IPS-20b (cell line): ENCODE measurements at regions not wholly inside any gene's neighbourhood (a gene's known extent, or its start where the extent isn't known, plus 50 kb on each side); places are given as distances from the start of the nearest gene placed in this dataset.
"Not testable (repeated sequence)": the region's sequence is repeated elsewhere in the genome, so short reads cannot be mapped to it uniquely, and the experiment has no call there.

Experiments used
- H3K27ac ChIP-seq: one replicate; pipeline ENCODE4 v1.5.1; 2013; ENCODE audit warnings: low read length
- H3K27me3 ChIP-seq: 2 replicates; pipeline ENCODE4 v1.6.1; 2013; ENCODE audit warnings: mild to moderate bottlenecking, low read length, inconsistent platforms; ENCODE audit not compliant: insufficient read depth
- H3K36me3 ChIP-seq: 2 replicates; pipeline ENCODE4 v1.6.1; 2013; ENCODE audit warnings: low read depth, mild to moderate bottlenecking, inconsistent platforms, low read length, moderate library complexity; ENCODE audit not compliant: insufficient read depth
- H3K4me1 ChIP-seq: 2 replicates; pipeline ENCODE4 v1.6.1; 2013; ENCODE audit warnings: mild to moderate bottlenecking, control low read depth, inconsistent platforms, low read length, moderate library complexity; ENCODE audit not compliant: insufficient read depth
- H3K4me3 ChIP-seq: 2 replicates; pipeline ENCODE4 v1.5.1; 2013; ENCODE audit warnings: mild to moderate bottlenecking, low read length, inconsistent platforms
- H3K9ac ChIP-seq: 2 replicates; pipeline ENCODE4 v1.6.1; 2013; ENCODE audit warnings: low read depth, mild to moderate bottlenecking, inconsistent platforms, low read length, moderate library complexity
- H3K9me3 ChIP-seq: 2 replicates; pipeline ENCODE4 v1.6.1; 2013; ENCODE audit warnings: mild to moderate bottlenecking, low read depth, low read length, inconsistent platforms; ENCODE audit not compliant: insufficient read depth

DNA sequence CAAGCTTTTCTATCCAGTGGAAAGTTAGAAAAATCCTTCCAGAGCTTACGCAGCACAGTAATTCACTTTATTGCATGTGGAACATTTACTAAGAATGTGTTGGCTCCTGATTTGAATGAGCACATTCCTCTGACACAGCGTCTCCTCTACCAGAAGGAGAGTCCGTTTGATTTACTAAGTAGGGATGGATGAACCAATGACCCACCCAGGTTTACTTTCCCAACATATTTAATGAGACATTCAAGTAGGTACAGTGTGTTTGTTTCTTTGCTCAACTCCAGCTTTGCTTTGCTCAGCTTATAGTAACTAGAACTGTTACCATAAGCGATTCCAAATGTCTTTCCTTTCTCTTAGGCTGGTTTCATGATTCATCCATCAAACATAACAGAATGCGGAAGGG, 161.7 kb downstream of the SMARCA1 start:
- Histone ChIP-seq H3K9me3 (0 out of 2 replicates have a peak, but pooled peaks cover 3% of the 10 kb centered on the region), H3K4me3 (no peak overlapping the region), H3K9ac (no peak overlapping the region), H3K4me1 (no peaks in the 10 kb centered on the region), H3K27me3 (no peaks in the 10 kb centered on the region), H3K36me3 (no peaks in the 10 kb centered on the region), H3K27ac (no peak overlapping the region)

DNA sequence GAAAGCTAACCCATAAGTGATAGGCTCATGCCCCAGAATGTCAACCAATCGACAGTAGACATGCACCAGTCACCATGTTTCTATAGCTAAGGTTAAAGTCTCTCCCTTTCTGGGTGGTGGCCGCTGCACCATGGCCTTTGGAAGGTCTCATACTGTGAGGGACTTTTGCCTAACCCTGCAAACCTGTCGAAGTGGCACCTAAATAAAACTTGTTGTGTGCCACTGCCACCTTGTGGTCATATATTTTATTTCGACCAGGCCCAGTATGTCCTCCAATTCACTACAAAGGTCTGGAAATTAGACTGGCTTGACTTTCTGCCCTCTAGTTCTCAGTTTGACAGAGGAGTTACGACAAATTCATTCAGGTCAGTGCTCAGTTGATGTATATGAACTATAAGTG, 163.1 kb downstream of the SMARCA1 start:
- H3K4me3 ChIP-seq: no peak overlapping the region
- 0 out of 2 replicates have a peak, but pooled peaks cover 3% of the 10 kb centered on the region for H3K9me3 ChIP-seq
- H3K27me3 ChIP-seq: no peaks in the 10 kb centered on the region
- no peaks in the 10 kb centered on the region for H3K36me3 ChIP-seq
- no peak overlapping the region for H3K9ac ChIP-seq
- no peaks in the 10 kb centered on the region for H3K4me1 ChIP-seq
- no peak overlapping the region for H3K27ac ChIP-seq

DNA sequence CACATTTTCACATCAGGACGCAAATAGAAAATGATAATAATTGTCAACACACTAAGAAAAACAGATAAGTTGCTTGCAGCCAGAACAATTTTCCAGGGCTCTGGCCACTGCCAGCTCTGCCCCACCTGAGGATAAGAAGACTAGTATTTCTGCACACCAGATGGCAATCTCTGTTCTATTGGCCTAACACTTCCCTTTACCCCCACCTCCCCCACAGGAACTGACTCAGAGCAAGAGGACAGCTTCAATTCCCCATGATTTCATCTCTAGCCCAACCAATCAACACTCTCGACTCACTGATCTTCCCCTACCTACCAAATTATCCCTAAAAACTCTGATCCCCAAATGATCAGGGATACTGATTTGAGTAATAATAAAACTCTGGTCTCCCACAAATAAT, 164.0 kb downstream of the SMARCA1 start:
- Histone ChIP-seq H3K9me3 (0 out of 2 replicates have a peak, but pooled peaks cover 3% of the 10 kb centered on the region), H3K27ac (no peak overlapping the region), H3K4me3 (no peak overlapping the region), H3K27me3 (no peaks in the 10 kb centered on the region), H3K9ac (no peak overlapping the region), H3K36me3 (no peaks in the 10 kb centered on the region), H3K4me1 (no peaks in the 10 kb centered on the region)

DNA sequence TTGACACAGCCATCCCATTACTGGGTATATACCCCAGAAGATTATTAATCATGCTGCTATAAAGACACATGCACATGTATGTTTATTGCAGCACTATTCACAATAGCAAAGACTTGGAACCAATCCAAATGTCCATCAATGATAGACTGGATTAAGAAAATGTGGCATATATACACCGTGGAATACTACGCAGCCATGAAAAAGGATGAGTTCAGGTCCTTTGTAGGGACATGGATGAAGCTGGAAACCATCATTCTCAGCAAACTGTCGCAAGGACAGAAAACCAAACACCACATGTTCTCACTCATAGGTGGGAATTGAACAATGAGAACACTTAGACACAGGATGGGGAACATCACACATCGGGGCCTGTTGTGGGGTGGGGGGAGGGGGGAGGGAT, 165.9 kb downstream of the SMARCA1 start:
- not testable (repeated sequence) for H3K27ac ChIP-seq, H3K9me3 ChIP-seq, H3K4me3 ChIP-seq, H3K36me3 ChIP-seq, H3K27me3 ChIP-seq, H3K9ac ChIP-seq, H3K4me1 ChIP-seq

DNA sequence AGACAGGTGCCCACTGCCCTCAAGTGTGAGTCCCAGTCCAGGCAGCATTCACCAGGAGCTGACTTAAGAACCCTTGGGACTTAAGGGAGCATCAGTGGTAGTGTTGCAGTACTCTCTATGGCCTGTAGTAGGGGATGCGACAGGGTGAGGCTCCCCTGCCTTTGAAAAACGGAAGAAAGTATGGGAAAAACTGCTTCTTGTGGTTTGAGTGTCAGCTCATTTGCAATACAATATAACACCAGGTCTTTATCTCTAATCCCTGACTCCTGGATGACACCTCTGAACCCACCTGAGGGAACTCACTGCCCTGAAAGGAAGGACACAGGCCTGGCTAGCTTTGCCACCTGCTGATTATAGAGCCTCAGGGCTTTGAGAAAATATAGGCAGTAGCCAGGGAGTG, 176.0 kb downstream of the SMARCA1 start:
- H3K9ac ChIP-seq: no peak overlapping the region
- no peaks in the 10 kb centered on the region for H3K4me1 ChIP-seq
- no peaks in the 10 kb centered on the region for H3K36me3 ChIP-seq
- no peak overlapping the region for H3K4me3 ChIP-seq
- no peaks in the 10 kb centered on the region for H3K9me3 ChIP-seq
- no peak overlapping the region for H3K27ac ChIP-seq
- H3K27me3 ChIP-seq: peaks cover 48% of the 10 kb centered on the region

DNA sequence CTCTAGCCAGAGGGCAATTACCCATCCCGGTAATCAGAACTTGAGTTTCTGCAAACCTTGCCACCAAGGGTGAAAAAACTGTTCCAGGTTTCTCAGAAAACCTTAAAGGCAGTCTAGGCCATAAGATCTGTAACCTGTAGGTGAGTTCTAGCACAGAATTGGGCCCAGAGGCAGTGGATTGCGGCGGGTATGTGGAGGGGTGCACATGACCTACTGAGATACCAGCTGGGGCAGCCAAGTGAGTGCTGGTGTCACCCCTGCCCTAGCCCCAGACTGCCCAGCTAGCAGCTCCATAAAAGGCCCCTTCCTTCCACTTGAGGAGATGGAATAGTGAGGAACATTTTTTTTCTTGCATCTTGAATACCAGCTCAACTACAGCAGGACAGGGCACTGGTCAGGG, 176.7 kb downstream of the SMARCA1 start:
- Histone ChIP-seq H3K27ac (no peak overlapping the region), H3K27me3 (peaks cover 48% of the 10 kb centered on the region), H3K4me1 (no peaks in the 10 kb centered on the region), H3K9ac (no peak overlapping the region), H3K4me3 (no peak overlapping the region), H3K9me3 (no peaks in the 10 kb centered on the region), H3K36me3 (no peaks in the 10 kb centered on the region)

DNA sequence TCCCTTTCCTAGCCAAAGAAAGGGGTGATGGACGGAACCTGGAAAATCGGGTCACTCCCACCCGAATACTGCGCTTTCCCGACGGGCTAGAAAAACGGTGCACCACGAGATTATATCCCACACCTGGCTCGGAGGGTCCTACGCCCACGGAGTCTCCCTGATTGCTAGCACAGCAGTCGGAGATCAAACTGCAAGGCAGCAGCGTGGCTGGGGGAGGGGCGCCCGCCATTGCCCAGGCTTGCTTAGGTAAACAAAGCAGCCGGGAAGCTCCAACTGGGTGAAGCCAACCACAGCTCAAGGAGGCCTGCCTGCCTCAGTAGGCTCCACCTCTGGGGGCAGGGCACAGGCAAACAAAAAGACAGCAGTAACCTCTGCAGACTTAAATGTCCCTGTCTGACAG, 186.0 kb downstream of the SMARCA1 start:
- Histone ChIP-seq H3K4me3 (peak overlapping the region; percentile 63), H3K9ac (peak overlapping the region; percentile 69)
- not testable (repeated sequence) for H3K4me1 ChIP-seq, H3K36me3 ChIP-seq, H3K27me3 ChIP-seq, H3K27ac ChIP-seq, H3K9me3 ChIP-seq

DNA sequence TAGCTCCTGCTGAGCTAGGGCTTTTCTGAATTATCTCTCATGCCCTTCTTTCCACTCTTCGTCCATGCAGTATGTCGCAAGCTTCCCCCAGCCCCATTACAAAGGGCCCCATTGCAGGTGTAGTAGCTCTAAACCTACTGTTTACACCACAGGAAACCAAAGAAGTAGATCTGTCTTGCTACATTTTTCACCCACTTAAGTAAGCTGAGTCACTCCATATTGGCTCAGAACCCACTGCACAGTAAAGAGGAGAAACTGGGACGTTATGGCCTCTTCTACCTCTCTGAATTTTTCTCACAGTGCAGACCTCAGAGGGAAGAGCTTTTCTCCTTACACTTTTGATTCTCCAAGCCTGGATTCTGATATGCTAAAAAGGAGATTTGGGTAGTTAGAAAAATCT, 200.2 kb downstream of the SMARCA1 start:
- H3K4me3 ChIP-seq: no peak overlapping the region
- no peaks in the 10 kb centered on the region for H3K27me3 ChIP-seq
- no peak overlapping the region for H3K27ac ChIP-seq
- no peaks in the 10 kb centered on the region for H3K36me3 ChIP-seq
- H3K9me3 ChIP-seq: no peaks in the 10 kb centered on the region
- H3K4me1 ChIP-seq: no peaks in the 10 kb centered on the region
- no peak overlapping the region for H3K9ac ChIP-seq

DNA sequence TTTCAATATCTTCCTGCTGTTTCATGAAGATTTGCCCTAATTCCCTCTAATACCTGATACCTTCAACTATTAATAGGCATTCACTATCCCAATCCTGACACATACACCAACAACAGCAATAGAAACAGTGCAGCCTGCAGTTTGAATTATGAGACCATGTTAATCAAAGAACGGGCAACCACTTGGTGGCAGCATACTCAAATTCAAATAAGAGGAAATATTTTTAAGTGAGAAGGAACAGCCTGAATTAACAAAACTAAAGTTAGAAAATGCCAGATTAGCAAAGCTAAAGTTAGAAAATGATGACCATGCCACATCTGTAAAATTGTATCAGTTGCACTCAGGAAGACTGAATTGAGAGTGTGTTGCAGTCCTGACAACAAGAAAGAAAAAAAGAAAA, 204.9 kb downstream of the SMARCA1 start:
- no peak overlapping the region for H3K4me3 ChIP-seq
- no peaks in the 10 kb centered on the region for H3K27me3 ChIP-seq
- H3K9ac ChIP-seq: no peak overlapping the region
- H3K27ac ChIP-seq: no peak overlapping the region
- H3K4me1 ChIP-seq: no peaks in the 10 kb centered on the region
- no peaks in the 10 kb centered on the region for H3K9me3 ChIP-seq
- no peaks in the 10 kb centered on the region for H3K36me3 ChIP-seq

DNA sequence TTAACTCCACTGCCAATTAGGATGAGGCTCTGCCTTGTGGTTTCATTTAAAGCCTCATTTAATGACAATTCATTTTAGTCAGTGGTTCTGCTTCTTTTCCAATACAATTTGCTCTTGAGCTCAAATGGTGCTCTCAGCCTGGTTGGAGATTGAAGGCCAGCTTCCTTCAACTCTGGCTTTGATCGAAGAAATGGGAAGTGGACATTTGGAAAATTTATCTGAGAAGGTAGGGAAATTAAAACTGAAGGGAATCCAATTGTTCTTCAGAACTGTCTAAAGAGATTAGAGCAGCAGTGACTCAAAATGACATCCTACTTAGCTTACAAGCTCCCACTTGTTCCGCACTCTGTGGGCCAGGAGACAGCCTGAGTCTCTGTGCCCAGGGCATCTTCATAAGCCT, 206.8 kb downstream of the SMARCA1 start:
- no peaks in the 10 kb centered on the region for H3K4me1 ChIP-seq
- H3K36me3 ChIP-seq: no peaks in the 10 kb centered on the region
- no peak overlapping the region for H3K4me3 ChIP-seq
- H3K9me3 ChIP-seq: no peaks in the 10 kb centered on the region
- no peaks in the 10 kb centered on the region; the same call in 1 of the 2 replicates for H3K27me3 ChIP-seq
- H3K27ac ChIP-seq: no peak overlapping the region
- no peak overlapping the region for H3K9ac ChIP-seq

DNA sequence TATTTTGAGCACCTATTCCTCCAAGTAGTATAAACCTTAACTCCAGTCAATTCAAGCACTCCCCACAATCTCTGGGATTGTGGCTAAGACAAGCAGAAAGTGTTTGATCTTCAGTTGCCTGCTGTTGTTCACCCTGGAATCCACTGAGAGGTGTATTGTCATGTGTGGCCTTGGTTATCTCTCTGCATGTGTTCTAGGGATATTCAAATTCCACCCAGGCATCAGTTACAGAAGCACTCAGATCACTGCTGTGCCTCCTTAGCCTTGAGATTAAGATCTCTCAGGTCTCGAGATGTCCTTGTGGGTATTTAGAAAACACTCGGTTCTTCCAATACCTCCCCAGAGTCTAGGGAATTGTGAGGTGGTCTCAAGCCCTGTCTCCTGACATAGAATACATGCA, 213.3 kb downstream of the SMARCA1 start:
- H3K4me1 ChIP-seq: peaks cover 3% of the 10 kb centered on the region; the same call in 1 of the 2 replicates
- H3K9me3 ChIP-seq: no peaks in the 10 kb centered on the region
- no peak overlapping the region for H3K9ac ChIP-seq
- peaks cover 23% of the 10 kb centered on the region for H3K27me3 ChIP-seq
- H3K4me3 ChIP-seq: no peak overlapping the region
- no peak overlapping the region for H3K27ac ChIP-seq
- no peaks in the 10 kb centered on the region for H3K36me3 ChIP-seq

DNA sequence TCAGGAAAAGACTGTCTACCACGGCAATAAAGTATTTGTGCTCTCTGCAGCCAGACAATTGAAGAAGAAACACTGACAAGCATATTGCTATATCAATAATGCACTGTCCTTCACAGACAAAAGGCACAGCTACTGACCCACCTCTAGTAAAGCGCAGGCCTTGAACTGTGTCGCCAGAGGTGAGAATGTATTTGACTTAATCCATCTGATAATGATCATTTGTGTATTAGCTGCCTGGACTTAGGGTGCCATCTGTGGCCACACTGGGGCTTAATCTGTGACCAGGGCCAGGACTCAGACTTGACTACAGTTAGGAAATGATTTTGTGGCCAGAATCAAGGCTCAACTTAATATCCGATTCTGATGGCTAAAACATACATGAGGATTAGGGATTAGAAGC, 260.4 kb downstream of the SMARCA1 start:
- Histone ChIP-seq H3K27ac (no peak overlapping the region), H3K36me3 (no peaks in the 10 kb centered on the region), H3K27me3 (no peaks in the 10 kb centered on the region), H3K4me1 (no peaks in the 10 kb centered on the region), H3K9me3 (no peaks in the 10 kb centered on the region), H3K4me3 (no peak overlapping the region), H3K9ac (no peak overlapping the region)

DNA sequence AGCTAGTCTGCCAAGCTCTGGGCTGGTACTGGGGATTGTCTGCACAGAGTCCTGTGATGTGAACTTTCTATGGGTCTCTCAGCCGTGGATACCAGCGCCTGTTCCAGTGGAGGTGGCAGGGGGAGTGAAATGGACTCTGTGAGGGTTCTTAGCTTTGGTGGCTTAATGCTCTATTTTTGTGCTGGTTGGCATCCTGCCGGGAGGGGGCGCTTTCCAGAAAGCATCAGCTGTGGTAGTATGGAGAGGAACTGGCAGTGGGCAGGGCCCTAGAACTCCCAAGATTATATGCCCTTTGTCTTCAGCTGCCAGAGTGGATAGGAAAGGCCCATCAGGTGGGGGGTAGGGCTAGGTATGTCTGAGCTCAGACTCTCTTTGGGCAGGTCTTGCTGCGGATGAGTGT, 267.8 kb downstream of the SMARCA1 start:
- not testable (repeated sequence) for H3K4me3 ChIP-seq, H3K27me3 ChIP-seq, H3K9ac ChIP-seq, H3K27ac ChIP-seq, H3K4me1 ChIP-seq, H3K9me3 ChIP-seq, H3K36me3 ChIP-seq
